Fibroblast of the aortic adventitia (primary cell): ENCODE measurements at regions not wholly inside any gene's neighbourhood (a gene's known extent, or its start where the extent isn't known, plus 50 kb on each side); places are given as distances from the start of the nearest gene placed in this dataset.

Experiments
- DNase-seq: peaks from one replicate; pipeline ENCODE4 v3.0.0-alpha.2; 2010; ENCODE audit warnings: low read depth
- H3K4me3 ChIP-seq: 2 replicates; pipeline ENCODE4 v1.5.1; 2011; ENCODE audit warnings: low read depth, mild to moderate bottlenecking, control low read depth, low read length, moderate library complexity
- TF ChIP-seq, protein P1 (sequence below): IDR thresholded peaks from 2 replicates; pipeline ENCODE4 v1.5.1; 2011; ENCODE audit warnings: mild to moderate bottlenecking, low read length, control low read depth, inconsistent platforms; ENCODE audit not compliant: insufficient read depth

DNA sequence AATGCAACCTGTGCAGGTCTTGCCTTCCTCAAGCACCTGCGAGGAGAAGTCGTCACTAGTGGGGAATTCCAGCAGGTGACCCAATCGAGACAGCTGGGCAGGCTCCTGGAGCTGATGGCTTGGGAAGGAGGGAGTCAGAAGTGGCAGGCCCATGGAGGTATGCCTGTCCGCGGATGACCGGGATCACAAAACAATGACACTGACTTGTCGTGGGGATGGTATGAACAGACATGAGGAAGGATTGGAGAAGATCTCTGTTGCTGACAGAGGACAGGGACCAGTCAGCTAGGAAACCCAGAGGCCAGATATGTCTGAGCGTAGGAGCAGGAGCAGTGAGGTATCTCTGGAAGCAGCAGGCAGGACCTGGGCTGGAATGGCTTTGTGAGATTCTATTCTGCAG lies 233.3 kb downstream of the SOX9 start:
- no peak overlapping the region for H3K4me3 ChIP-seq
- DNase-seq = no peak
- TF ChIP-seq, protein P1, sequence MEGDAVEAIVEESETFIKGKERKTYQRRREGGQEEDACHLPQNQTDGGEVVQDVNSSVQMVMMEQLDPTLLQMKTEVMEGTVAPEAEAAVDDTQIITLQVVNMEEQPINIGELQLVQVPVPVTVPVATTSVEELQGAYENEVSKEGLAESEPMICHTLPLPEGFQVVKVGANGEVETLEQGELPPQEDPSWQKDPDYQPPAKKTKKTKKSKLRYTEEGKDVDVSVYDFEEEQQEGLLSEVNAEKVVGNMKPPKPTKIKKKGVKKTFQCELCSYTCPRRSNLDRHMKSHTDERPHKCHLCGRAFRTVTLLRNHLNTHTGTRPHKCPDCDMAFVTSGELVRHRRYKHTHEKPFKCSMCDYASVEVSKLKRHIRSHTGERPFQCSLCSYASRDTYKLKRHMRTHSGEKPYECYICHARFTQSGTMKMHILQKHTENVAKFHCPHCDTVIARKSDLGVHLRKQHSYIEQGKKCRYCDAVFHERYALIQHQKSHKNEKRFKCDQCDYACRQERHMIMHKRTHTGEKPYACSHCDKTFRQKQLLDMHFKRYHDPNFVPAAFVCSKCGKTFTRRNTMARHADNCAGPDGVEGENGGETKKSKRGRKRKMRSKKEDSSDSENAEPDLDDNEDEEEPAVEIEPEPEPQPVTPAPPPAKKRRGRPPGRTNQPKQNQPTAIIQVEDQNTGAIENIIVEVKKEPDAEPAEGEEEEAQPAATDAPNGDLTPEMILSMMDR = no peak

DNA sequence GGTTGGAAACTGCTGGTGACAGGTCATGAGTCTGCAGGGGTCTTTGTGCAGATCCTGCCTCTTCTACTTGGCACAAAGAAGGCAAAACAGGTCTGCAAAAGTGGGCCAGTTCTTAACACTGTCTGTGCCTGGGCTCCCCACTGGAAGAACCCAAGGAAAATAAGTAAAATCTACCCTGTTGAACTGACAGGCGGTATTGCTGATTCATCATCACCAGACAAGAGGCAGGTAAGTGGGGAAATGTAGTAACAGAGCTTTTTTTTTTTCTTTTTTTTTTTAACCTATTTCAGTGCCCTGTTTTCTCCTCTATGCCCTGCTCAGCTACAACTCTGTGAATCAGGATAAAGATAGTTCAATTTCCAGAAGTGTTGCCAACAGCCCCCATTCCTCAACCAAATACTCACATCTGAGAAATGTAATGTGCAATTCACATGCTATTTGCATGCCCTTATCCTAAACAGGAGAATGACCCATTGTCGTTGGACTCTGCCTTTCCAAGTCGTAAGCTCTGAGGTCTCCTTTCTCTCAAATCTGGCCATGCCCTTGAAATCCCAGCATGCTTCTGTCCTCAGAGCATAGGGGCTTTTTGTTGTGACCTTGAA lies 237.0 kb downstream of the SOX9 start:
- no peak overlapping the region for H3K4me3 ChIP-seq
- TF ChIP-seq, protein P1 = no peak
- no peak for DNase-seq

DNA sequence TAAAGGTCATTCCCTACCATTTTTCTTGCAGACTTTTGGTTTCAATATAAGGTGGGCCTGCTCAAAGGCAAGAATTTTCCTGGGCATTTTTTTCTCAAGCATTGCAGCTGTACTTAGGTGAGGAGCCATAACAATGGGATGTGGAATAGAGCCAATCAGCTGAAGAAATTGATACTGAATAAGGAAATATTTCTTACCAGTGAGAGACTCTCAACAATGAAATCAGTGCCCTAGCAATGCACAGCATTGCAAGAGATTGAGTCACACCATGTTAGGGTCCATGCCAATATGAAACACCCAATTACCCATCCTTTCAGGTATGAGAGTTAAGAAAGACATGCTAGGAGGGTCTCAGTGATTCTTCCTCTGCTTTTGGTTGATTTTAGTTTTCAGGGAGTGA lies 237.6 kb downstream of the SOX9 start:
- H3K4me3 ChIP-seq = no peak overlapping the region
- peak; percentile 91 for DNase-seq
- TF ChIP-seq, protein P1 = no peak

DNA sequence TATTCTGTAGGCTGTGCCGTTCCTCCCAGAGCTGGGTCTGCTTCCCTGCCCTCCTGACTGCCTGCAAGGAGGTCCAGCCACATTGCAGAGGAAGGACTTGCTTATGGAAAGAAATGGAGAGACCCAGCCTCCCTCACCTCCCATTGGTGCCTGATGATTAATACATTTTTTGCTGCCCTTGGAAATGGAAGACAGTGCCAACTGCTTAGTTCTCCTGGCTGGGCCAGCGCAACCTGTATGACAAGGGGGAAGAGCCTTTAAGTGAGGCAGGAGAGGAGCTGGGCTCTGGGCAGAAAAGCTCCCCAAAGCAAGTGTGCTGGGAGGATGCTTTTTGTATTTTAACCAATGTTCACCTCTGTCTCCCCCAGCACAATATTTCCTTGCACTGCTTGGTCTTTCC lies 238.5 kb downstream of the SOX9 start:
- DNase-seq = no peak
- TF ChIP-seq, protein P1 = no peak

DNA sequence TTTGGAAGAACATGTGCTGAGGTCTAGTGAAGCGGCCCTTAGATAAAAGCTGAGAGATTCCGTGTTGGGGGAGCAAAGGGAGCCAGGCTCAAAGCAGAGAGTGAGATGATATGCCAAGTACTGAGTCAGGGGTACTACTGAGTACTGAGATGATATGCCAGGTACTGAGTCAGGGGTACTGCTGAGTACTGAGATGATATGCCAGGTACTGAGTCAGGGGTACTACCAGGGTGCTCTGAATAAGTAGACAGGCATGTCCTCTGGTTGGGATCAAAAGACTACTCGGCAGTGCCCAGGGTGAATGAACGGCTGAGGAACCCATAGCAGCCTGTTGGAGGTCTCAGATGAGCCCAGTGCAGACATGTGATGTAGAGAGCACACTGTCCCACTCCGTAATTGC lies 239.0 kb downstream of the SOX9 start:
- DNase-seq = no peak
- TF ChIP-seq, protein P1 = no peak
- H3K4me3 ChIP-seq = no peak overlapping the region

More for the DNA sequence above, 238.5 kb downstream of the SOX9 start:
- no peak overlapping the region for H3K4me3 ChIP-seq

DNA sequence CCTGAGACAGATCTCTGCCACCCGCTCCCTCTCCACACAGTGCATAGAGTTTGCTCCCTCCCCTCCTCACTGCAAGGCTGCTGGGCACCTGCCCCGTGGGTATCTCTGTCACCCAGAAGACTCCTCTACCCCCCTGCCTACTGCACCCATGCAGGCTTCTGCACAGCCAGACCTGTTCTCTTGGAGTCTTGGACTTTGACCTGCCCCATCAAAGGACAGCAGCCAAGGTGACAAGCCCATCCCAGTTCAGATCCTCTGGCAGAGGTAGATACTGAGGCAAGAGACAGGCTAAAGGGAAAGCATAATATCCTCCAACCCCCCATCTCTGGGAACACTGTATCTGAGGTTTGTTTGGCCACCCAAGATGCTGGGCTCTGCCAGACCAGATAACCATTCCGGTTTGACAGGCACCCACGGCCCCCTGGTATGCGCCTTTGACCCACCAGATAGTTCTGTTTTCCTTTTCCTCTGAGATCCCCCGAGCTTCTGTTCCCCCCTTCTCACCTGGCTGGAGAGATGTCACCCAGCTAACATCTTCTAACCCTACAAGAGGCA lies 239.6 kb downstream of the SOX9 start:
- DNase-seq = no peak
- no peak overlapping the region for H3K4me3 ChIP-seq
- TF ChIP-seq, protein P1 = no peak

DNA sequence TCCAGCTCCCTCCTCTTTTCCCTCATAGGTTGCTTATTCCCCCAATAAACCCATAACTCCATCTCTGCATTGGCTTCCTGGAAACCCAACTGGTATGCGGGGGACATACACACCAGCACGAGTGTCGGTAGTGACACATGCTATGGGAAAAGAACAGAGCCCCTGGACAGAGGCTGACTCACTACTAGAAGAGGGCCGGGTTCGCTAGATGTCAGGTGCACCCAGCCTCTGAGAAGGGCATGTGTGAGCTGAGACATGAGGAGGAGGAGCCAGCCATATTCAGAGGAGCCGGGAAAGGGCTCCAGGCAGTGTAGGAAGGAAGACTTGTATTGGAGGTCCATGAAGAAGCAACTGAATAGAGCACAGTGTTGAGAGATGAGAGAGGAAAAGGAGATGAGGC lies 241.1 kb downstream of the SOX9 start:
- no peak for DNase-seq
- no peak overlapping the region for H3K4me3 ChIP-seq
- TF ChIP-seq, protein P1 = no peak
